HG03060 (cell line): ENCODE measurements at regions not wholly inside any gene's neighbourhood (a gene's known extent, or its start where the extent isn't known, plus 50 kb on each side); places are given as distances from the start of the nearest gene placed in this dataset.
"Not testable (repeated sequence)": the region's sequence is repeated elsewhere in the genome, so short reads cannot be mapped to it uniquely, and the experiment has no call there.

Experiments used
- ATAC-seq: cut with Tn5 transposase; IDR thresholded peaks from one replicate; pipeline ENCODE4 v1.9.1; 2021; ENCODE audit warnings: low read depth, moderate number of reproducible peaks; ENCODE audit not compliant: unreplicated experiment

DNA sequence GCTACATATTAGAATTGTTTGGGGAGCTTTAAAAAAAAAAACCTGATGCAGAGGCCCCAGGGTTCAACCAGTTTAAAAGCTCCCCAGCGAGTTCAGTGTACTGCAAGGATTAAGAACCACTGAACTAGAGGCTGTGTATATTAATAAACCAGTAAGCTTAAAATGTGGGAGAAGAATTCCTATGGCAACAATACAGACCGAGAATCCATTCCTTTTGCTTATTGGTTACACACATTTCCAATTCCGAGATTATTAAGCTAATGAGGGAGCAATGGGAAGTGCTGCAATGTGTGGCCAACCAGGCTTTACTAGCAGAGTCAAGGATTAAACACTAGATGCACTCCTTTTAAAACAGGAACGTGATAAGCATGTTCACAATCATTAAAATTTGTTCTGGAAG lies 204.4 kb downstream of the TDRD15 start:
- no peak for ATAC-seq

- ATAC-seq: no peak
These were observed 207.1 kb downstream of the TDRD15 start for GRCh38 chr2:21330786-21331391.

- ATAC-seq: no peak
These were observed 208.0 kb downstream of the TDRD15 start for GRCh38 chr2:21331625-21332370.

GRCh38 chr2:21332993-21333625 lies 209.3 kb downstream of the TDRD15 start:
- ATAC-seq: no peak

- ATAC-seq: no peak
These were observed 209.9 kb downstream of the TDRD15 start for GRCh38 chr2:21333684-21334083.

GRCh38 chr2:21346984-21347383 lies 223.2 kb downstream of the TDRD15 start:
- ATAC-seq: no peak

DNA sequence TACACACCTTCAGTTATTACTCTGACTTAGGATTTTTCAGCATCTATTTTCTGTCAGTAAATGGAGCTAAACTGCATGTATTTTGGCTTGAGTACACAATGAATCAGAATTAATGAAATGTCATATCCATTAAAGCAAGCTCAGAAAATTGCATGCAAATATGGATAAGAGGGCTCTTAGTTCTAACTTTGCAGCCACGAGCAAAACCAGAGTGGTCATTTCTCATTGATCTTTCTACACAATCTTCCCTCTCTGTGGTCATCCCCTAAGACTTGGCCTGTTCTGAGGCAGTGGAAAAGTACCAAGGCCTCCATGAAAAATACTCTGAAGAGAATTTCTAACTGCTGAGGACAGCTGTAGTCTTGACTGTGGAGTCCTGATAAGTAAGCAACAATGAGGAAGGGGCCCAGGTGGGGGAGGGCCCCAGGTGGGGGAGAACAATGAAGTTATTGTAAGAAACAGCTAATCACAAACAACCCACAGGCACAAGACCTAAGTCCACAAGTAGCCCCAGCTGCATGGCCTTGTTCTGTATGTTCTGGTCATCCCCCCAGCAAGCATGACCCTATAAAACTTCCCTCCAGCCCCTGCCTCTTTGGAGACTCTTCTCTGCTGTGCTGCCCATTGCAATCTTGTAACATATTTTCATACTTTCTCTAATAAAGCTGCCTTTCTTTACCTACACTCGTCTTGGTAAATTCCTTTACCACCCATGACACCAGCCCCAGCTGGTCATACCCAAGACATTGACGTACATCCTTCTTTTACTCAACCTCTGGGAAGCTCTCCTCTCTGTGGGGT lies 230.3 kb downstream of the TDRD15 start:
- no peak for ATAC-seq

DNA sequence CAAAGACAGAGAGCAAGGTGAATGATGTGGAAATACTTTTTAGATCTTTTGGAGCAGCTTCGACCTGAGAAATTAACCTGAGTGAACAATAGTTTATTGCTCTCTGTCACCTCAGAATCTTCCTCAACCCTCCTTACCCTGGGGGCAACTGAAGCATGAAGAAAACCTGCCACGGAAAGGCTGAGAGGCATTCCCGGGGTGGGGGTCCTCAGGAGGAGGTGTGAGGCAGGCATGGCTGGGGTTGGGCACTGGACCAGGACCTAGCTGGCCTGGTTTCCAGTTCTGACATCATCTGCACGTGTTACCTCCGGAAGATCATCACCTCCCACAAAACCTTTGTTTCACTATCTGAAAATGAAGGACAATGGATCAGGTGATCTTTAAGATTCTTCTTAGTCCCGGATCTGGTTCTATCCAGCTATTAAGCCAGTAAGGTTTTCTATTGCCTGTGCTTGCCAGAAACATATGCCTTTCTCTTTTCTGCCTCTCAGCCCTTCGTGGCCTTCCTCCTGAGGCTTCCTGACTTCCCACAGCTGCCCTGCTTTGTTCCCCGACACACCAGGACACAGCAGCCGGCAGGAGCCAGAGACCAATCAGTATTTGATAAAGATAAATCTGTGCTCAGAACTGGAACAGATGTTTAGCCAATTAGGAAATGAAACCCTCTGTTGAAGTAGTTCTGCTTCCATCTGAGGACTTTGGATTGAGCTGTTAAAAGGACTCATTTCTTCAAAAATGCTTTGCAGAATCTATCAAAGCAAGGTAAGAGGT lies 232.5 kb downstream of the TDRD15 start:
- no peak for ATAC-seq

DNA sequence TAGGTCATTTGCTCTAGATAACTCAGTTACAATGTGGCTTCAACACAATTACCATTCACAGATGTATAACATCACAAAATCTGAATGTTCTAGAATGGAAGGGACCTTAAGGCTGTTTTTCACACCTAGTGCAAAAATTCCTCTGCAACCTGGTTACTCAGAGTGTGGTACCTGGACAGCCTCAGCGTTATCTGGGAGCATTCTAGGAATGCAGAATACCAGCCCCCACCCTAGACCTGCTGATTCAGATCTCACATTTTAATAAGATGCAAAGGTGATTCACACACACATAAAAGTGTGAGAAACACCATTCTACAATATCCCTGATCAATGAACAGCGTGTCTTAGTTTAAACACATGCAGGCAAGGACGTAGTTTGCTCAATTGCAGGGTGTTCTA lies 233.1 kb downstream of the TDRD15 start:
- no peak for ATAC-seq

DNA sequence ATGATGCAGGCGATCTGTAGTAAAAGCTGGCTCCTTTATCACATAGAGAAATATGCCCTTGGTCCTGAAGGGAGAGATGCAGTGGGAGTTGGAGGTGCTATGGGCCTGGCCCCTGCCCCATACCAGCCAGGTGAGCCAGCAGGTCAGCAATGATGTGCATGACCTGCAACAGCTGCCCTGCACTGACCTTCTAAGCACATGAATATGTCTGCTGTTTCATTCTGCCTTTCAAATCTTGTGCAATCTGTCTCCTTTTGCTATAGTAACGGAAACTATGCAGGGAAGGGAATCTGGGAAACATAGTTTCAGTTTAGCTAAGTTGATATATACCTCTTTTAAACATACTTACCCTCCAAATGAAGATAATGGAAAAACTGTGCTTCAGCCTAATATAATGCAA lies 235.2 kb downstream of the TDRD15 start:
- no peak for ATAC-seq

- no peak for ATAC-seq
These were observed 237.6 kb downstream of the TDRD15 start for GRCh38 chr2:21361384-21361783.

- ATAC-seq: no peak
These were observed 238.3 kb downstream of the TDRD15 start for GRCh38 chr2:21361957-21362486.

DNA sequence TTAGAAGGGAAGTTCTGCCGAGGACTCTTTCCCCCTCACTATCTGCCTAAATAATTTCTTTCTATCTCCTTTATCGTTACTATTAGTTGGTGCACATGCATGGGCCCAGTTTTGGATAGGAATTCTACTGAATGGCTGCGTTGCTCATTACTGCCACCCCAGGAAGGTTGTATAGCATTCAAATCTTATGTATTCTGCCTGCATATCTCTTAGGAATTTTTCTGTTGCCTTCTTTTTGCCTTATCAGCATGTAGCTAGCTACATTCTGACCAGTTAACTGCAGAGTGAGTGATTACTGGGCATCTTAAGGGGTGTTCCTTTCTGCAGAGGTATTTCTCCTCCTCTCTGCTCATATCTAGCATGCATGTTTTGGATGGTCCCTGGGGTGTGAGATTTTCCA lies 239.6 kb downstream of the TDRD15 start:
- no peak for ATAC-seq

- no peak for ATAC-seq
These were observed 243.7 kb downstream of the TDRD15 start for GRCh38 chr2:21367421-21367820.

GRCh38 chr2:21369787-21370186 lies 246.0 kb downstream of the TDRD15 start:
- no peak for ATAC-seq

DNA sequence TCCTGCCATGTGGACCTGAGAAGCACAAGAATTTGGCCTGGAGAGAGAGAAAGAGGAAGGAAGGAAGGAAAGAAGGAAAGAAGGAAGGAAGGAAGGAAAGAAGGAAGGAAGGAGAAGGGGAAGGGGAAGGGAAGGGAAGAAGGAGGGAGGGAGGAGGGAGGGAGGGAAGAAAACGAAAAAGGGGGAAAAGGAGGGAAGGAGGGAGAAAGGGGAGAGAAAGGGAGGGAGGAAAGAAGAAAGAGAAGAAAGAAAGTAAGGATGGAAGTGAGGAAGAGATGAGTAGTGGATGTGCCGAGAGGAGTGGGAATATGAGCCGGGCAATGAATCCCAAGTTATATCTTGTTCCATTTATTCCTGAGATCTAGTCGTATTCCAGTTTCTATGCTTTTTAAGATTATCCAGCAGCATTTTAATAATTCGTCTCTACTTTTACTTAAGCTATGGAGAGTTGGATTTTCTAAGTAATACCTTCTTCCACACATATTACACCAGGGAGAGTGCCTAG lies 247.8 kb downstream of the TDRD15 start:
- no peak for ATAC-seq

DNA sequence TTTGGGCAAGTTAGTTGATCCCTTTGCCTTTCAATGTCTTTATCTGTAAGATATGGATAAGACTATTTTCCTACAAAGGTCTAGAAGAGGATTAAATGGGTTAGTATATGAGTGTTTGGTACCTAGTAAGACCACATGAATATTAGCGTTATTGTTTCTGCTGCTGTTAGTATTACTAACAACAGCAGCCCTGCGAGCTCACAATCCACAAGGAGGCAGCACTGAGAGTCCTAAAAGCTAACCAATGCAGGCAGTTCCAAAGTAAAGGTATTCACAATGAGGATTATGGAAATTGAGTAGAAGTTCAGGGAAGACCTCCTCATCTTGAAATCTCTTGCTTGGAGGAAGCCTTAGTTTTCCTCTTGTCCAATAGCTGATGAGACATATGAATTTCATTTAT lies 248.9 kb downstream of the TDRD15 start:
- no peak for ATAC-seq

DNA sequence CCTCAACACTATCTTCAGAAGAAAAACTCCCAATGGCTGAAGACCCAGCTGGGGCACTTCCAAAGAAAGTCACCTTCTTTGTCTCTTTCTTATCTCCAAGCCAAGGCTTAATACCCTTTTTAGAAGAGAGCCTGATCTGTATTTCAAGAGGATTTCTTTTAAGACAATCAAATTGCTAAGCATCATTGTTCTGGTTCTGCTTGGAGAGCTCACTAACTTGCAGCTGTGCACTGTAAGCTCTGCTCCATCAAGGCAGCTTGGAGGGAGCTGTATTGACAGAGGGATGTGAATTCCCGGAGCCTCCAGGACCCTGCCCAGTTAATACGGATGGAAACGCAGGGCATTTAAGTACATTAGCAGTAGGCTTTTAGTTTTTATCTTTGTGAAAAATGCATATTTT lies 253.1 kb downstream of the TDRD15 start:
- ATAC-seq: no peak

- no peak for ATAC-seq
These were observed 255.4 kb downstream of the TDRD15 start for GRCh38 chr2:21379140-21379539.

DNA sequence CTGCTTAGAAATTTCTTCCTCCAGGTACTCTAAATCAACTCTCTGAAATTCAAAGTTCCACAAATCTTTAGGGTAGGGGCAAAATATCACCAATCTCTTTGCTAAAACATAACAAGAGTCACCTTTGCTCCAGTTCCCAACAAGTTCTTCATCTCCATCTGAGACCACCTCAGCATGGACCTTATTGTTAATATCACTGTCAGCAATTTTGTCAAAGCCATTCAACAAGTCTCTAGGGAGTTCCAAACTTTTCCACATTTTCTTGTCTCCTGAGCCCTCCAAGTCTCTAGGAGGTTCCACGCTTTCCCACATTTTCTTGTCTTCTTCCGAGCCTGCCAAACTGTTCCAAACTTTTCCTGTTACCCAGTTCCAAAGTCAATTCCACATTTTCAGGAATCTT lies 255.9 kb downstream of the TDRD15 start:
- ATAC-seq: not testable (repeated sequence)
